ENCODE measurements at regions not wholly inside any gene's neighbourhood (a gene's known extent, or its start where the extent isn't known, plus 50 kb on each side); places are given as distances from the start of the nearest gene placed in this dataset.

DNA sequence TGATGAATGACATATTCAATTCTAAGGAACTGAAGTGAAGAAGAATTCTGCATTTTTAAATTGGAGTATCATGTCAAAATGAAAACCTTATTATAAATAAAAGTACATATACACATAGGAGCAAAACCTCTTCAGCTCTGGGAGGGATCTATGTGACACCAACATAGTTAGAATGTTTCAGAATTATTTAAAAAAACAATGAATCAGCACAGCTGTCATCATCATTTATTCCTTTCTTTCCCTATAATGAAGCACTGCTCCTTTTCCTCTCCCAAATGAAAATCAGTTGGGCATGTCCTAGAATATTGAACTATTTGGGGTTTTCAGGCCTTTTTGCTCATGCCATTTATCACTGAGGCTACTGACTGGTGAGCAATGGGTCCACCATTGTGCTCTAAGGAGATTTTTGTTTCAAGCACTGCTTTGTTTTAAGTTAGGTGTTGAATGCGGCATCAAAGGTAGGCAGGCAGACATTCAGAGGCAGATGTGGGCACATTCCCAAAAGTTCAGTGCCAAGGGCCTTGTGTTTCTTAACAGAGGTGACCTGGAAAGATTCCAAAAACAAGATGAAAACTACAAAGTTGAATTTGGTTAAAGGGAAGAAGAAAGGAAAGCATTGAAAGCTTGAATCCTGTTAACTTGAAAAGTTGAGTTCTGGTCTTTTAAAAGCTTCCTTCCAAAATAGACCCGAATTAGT, 126.4 kb upstream of the ADAMTSL1 start:
- no peak overlapping the region for H3K23ac ChIP-seq (ENCODE audit: insufficient read length, low read depth, low read length)
- H2BK120ac ChIP-seq (ENCODE audit: low read depth, low read length, poor library complexity, severe bottlenecking), result no peak overlapping the region
- no peak overlapping the region for H2BK15ac ChIP-seq (ENCODE audit: low read depth, low read length)
- H4K5ac ChIP-seq (ENCODE audit: insufficient read length, low read depth, low read length), result no peak overlapping the region
- H3K27ac ChIP-seq (ENCODE audit: insufficient read length, low read depth, low read length), result no peak overlapping the region
- H3K14ac ChIP-seq (ENCODE audit: insufficient read depth, low read length), result no peak overlapping the region
- Mint-ChIP-seq H3K36me3 (ENCODE audit: insufficient read depth in 1 of 3, low read depth in 3 of 3) (no peaks in the 10 kb centered on the region), H3K27me3 (ENCODE audit: low read depth) (no peaks in the 10 kb centered on the region), H3K27ac (no peak overlapping the region), H3K4me3 (no peak overlapping the region), H3K9me3 (no peaks in the 10 kb centered on the region), H3K4me1 (peaks cover 4 to 9% of the 10 kb centered on the region in 2 experiments; a peak in 3 of 4 replicates)
- H3K18ac ChIP-seq (ENCODE audit: insufficient read length, low read depth, low read length), result no peak overlapping the region
- no peak overlapping the region for H3T11ph ChIP-seq (ENCODE audit: low read length)
- no peak overlapping the region for H4K91ac ChIP-seq (ENCODE audit: insufficient read length, low read depth, low read length)
- H3K4me2 ChIP-seq (ENCODE audit: insufficient read depth, insufficient read length, low read length), result no peak overlapping the region
- no peaks in the 10 kb centered on the region for H3K4me1 ChIP-seq (ENCODE audit: insufficient read depth, low read length)
- H3K23me2 ChIP-seq (ENCODE audit: insufficient read length, low read depth, low read length, poor library complexity, severe bottlenecking), result no peaks in the 10 kb centered on the region
- no peak overlapping the region for H3K4ac ChIP-seq (ENCODE audit: low read depth, low read length)
- no peak overlapping the region for H2AK5ac ChIP-seq (ENCODE audit: insufficient read length, low read length)
- H3K56ac ChIP-seq (ENCODE audit: insufficient read length, low read depth, low read length), result no peak overlapping the region
- no peak overlapping the region for H2BK20ac ChIP-seq (ENCODE audit: low read depth, low read length, poor library complexity, severe bottlenecking)
- H2AFZ ChIP-seq (ENCODE audit: low read length), result no peak overlapping the region
- DNase-seq, result no peak
- WGBS (ENCODE audit: extremely low coverage, insufficient read length, low lambda C conversion rate), result no CpG with 5 or more reads among the region's 2 CpGs
- H2BK12ac ChIP-seq (ENCODE audit: insufficient read length, low read depth, low read length), result no peak overlapping the region
- H3K79me2 ChIP-seq (ENCODE audit: insufficient read depth, low read length), result no peaks in the 10 kb centered on the region
- no peaks in the 10 kb centered on the region for H4K20me1 ChIP-seq (ENCODE audit: control insufficient read depth, insufficient read depth, insufficient read length)
- no peaks in the 10 kb centered on the region for H3K79me1 ChIP-seq (ENCODE audit: insufficient read depth, low read depth, low read length, poor library complexity, severe bottlenecking)
- H3K9me3 ChIP-seq (ENCODE audit: control insufficient read depth, low read depth, low read length), result no peaks in the 10 kb centered on the region
- no peak overlapping the region for H3K9ac ChIP-seq (ENCODE audit: extremely low read depth, insufficient read length, low read length)
- no peak overlapping the region for H4K8ac ChIP-seq (replicated peaks; ENCODE audit: insufficient read length, low read depth, low read length)
- TF ChIP-seq CTCF (conservative IDR thresholded peaks at IDR 0.05), result no peak
- H2BK5ac ChIP-seq (ENCODE audit: insufficient read length, low read length), result no peak overlapping the region
- no peaks in the 10 kb centered on the region for H3K27me3 ChIP-seq (ENCODE audit: insufficient read depth, low read length)
